Forelimb muscle (tissue), 1 donor: ENCODE measurements at regions not wholly inside any gene's neighbourhood (a gene's known extent, or its start where the extent isn't known, plus 50 kb on each side); places are given as distances from the start of the nearest gene placed in this dataset.
"Not testable (repeated sequence)": the region's sequence is repeated elsewhere in the genome, so short reads cannot be mapped to it uniquely, and the experiment has no call there.

Experiments used
- DNase-seq: peaks from one replicate; pipeline ENCODE4 v3.0.0-alpha.2; 2013; ENCODE audit warnings: low read depth

- no peak for DNase-seq
These were observed 1684.7 kb downstream of the HACE1 start for GRCh38 chr6:103175056-103175455.

DNA sequence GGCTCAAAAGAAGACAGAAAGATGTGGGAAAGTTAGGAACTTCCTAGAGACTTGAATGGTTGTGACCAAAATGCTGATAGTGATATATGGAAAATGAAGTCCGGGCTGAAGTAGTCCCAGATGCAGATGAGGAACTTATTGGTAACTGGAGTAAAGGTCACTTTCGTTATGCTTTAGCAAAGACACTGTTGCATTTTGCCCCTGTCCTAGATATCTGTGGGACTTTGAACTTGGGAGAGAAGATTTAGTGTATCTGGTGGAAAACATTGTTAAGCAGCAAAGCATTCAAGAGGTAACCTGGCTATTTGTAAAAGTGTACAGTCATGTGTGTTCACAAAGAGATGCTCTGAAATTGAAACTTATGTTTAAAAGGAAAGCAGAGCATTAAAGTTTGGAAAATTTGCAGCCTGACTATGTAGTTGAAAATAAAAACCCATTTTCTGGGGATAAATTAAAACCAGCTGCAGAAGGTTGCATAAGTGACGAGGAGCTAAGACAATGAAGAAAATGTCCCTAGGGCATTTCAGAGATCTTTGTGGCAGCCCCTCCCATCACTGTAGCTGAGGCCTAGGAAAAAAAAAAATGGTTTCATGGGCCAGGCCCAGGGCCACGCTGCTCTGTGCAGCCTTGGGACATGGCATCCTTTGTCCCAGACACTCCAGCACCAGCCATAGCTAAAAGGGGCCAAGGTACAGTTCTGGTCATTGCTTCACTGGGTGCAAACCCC is 1692.2 kb downstream of the HACE1 start:
- DNase-seq = no peak

GRCh38 chr6:103154779-103155572 is 1704.7 kb downstream of the HACE1 start:
- no peak for DNase-seq

DNA sequence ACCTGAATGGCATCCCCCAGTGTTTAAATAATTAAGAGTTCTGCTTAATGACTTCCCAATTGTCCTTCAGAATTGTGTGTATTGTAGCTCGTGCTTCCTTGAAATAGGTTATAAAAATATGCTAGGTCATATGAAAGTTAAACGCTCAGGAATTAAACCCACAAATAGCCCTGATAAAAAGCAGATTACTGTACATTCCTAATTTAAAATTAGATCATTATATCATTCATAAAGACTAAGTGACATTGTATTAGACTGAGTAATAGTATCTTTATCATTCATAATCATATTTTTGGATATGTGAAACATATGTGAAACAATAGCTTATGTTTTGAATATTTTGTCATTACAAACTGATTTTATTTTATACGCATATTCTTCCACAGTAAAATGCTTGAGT is 1706.7 kb downstream of the HACE1 start:
- no peak for DNase-seq

DNA sequence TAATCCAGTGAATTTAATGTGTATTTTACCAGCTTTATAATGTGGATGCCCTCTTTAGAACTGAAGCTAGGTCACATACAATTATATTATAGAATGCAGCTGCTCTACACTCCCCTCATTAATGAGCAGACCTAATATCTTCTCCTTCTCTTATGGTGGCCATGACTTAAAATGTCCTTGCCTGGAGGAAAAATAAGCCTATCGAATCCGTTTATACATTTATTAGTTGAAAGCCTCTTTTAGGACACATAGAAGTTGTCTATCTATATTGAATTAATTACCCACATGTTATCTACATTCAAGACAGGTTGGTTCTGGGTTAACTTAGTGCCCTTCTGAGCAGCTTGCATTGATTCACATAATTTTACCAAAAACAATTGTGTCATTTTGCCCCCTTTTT is 1716.8 kb downstream of the HACE1 start:
- DNase-seq = no peak

- DNase-seq = no peak
These were observed 1719.3 kb downstream of the HACE1 start for GRCh38 chr6:103140308-103141027.

GRCh38 chr6:103139377-103139776 is 1720.3 kb downstream of the HACE1 start:
- DNase-seq = no peak

DNA sequence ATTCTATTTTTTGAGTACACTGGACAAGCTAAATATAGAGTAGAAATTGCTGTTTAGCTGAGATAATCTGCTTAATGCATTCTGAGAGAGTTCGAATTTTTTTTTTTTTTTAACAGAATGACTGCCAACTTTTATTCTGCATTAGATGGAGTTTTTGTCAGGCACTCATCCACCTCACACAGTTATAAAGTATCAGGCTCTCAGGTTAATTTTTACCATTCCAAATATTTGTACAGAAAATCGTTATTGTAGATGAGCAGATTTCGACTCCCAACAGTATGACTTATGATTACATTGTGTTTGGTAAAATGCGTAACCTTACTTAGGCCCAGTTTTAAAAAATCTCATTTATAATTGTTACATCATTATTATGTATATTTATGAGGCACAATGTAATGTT is 1731.0 kb downstream of the GRIK2 start:
- DNase-seq = no peak

GRCh38 chr6:103122766-103123601 is 1729.5 kb downstream of the GRIK2 start:
- no peak for DNase-seq

GRCh38 chr6:103119056-103119455 is 1725.5 kb downstream of the GRIK2 start:
- DNase-seq = no peak

- no peak for DNase-seq
These were observed 1721.1 kb downstream of the GRIK2 start for GRCh38 chr6:103114582-103114981.

- no peak for DNase-seq
These were observed 1719.9 kb downstream of the GRIK2 start for GRCh38 chr6:103113416-103113815.

DNA sequence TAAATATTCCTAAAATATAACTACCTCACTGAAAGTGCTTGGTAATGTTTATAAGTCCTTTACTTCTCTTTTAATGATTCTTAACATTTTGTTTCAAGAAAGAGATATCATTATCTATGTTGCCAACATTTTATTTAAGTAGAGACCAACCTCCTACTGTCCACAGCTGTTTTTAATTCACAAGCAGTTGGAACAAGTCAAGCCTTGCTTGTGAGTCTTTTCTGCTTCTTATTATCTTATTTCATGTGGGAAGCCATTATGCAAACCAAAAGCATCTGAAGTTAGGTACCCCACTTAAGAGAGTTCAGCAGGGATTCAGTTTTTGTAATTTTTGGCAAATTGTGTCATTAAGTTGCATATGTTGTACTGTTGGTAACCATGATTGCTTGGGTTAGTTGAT is 1714.5 kb downstream of the GRIK2 start:
- no peak for DNase-seq

DNA sequence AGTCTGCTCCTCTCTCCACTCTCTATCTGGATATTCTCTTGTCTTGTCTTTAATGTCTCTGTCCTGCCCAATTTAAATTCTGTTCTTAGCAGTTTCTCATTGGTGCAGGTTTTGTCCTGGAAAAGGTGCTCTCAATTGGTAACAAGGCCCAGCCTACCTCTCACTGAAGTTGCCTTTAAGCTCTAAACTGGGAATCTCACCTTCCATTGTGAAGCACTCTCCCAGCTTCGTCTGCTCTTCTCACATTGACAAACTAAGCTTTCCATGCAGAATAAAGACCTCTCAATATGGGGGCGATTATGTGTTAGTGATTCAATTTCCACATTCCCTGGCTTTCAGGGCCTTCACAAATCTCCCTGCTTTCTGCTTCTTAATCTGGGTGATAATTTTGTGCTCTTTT is 1712.2 kb downstream of the GRIK2 start:
- DNase-seq = no peak

DNA sequence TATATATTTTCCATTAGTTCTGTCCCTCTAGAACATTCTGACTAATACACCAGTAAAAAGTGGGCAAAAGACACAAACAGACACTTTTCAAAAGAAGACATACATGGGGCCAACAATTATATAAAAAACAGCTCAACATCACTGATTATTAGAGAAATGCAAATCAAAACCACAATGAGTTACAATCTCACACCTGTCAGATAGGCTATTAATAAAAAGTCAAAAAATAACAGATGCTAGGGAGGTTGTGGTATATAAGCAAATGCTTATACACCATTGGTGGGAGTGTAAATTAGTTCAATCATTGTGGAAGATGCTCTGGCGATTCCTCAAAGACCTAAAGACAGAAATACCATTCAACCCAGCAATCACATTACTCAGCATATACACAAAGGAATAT is 1707.8 kb downstream of the GRIK2 start:
- no peak for DNase-seq

DNA sequence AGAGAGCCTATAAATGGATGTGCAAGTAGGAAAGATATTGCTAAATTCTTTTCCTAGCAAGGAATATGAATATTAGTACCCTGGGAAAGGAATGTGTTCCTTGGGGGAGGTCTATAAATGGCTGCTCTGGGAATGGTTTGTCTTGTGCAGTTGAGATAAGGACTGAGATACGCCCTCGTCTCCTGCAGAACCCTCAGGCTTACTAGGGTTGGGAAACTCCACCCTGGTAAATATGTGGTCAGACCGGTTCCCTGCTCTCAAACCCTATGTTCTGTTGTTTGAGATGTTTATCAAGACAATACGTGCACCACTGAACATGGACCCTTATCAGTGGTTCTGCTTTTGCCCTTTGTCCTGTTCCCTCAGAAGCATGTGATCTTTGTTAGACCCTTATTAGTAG is 1698.9 kb downstream of the GRIK2 start:
- not testable (repeated sequence) for DNase-seq

DNA sequence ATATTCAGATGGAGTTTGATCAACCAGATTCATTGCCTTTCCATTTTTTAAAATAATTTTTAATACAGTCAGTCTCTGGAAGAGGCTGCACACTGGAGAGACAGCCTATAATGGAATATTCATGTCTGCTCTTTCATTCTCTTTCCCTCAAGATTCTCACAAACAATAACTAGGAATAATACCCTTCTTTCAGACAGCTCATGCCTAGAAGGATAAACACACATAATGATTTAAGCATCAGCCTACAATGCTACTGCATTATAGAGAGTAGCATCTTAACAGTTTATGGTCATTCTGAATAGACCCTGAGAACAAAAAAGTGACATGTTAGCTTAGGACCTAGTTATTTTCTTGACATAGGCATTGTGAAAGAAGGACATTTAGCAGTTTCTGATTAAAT is 1692.3 kb downstream of the GRIK2 start:
- DNase-seq = no peak

GRCh38 chr6:103081876-103082630 is 1688.5 kb downstream of the GRIK2 start:
- no peak for DNase-seq

DNA sequence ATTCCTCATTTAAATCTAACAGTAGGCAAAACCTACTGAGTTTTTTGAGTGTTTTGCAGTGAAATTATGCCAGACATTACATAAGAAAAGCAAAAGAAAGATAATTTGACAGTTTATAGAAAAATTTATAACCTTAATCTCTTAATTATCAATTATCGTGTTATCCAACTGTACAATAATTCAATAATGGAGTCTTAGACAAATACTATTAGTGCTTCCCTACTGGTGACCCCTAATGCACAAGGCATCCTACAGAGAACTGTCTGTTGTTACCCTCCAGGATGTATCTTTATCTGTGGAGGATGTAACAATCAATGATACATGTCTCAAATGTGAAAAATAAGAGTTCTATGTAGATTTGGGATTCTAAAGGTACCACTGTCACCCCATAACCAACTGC is 1687.6 kb downstream of the GRIK2 start:
- no peak for DNase-seq

DNA sequence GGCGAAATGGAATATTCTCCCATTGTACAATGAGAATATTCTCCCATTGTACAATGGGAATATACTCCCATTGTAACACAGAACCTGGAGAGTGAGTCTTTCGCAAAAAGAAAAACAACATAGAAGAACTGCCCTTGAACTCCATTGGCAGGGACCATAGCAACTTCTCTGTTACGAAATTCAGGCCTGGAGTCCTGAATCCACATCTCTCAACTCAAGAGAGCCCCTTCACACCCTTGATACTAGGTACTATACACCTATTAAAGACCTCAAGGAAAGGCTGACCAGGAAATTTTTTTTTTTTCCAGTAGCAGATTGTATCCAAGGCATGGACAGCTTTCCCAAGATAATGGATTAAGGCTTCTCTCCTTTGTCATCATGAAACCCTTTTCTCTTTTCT is 1687.0 kb downstream of the GRIK2 start:
- no peak for DNase-seq

DNA sequence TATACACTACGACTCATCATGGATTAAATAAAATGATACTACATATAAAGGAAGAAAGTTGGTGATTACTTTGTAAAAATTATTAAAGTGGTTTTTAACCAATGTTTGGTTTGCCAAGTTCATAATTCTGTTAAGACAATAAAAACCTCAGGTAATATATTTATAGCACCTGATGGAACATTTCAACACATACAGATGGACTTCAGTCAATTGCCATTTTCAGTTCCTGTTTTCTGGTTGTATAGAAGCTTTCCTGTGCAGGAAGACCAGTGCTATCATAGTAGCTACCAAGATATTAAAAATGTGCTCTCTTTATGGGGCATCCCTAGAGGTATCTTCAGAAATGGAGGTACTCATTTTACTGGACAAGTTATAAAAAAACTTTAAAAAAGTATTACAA is 1686.4 kb downstream of the GRIK2 start:
- DNase-seq = no peak
